HG03175 (cell line): ENCODE measurements at regions not wholly inside any gene's neighbourhood (a gene's known extent, or its start where the extent isn't known, plus 50 kb on each side); places are given as distances from the start of the nearest gene placed in this dataset.
"Not testable (repeated sequence)": the region's sequence is repeated elsewhere in the genome, so short reads cannot be mapped to it uniquely, and the experiment has no call there.

Source experiments
- ATAC-seq: cut with Tn5 transposase; IDR thresholded peaks from one replicate; pipeline ENCODE4 v1.9.1; 2021; ENCODE audit warnings: mild to moderate bottlenecking, moderate library complexity; ENCODE audit not compliant: unreplicated experiment

GRCh38 chr6:82118150-82118562 is 129.4 kb downstream of the IBTK start:
- ATAC-seq = no peak

- ATAC-seq = no peak
Measured at GRCh38 chr6:82114748-82115147, 132.8 kb downstream of the IBTK start.

- no peak for ATAC-seq
Measured at GRCh38 chr6:82113231-82113630, 134.3 kb downstream of the IBTK start.

- no peak for ATAC-seq
Measured at GRCh38 chr6:82111818-82112217, 135.7 kb downstream of the IBTK start.

GRCh38 chr6:82111114-82111513 is 136.4 kb downstream of the IBTK start:
- no peak for ATAC-seq

GRCh38 chr6:82103171-82103570 is 144.4 kb downstream of the IBTK start:
- not testable (repeated sequence) for ATAC-seq

- not testable (repeated sequence) for ATAC-seq
Measured at GRCh38 chr6:82101374-82102114, 146.0 kb downstream of the IBTK start.

- ATAC-seq = not testable (repeated sequence)
Measured at GRCh38 chr6:82100763-82101162, 146.8 kb downstream of the IBTK start.

- ATAC-seq = no peak
Measured at GRCh38 chr6:82097676-82098075, 149.9 kb downstream of the IBTK start.

- ATAC-seq = no peak
Measured at GRCh38 chr6:82095091-82095490, 152.5 kb downstream of the IBTK start.

- ATAC-seq = no peak
Measured at GRCh38 chr6:82094166-82094806, 153.3 kb downstream of the IBTK start.

- no peak for ATAC-seq
Measured at GRCh38 chr6:82088978-82089771, 158.4 kb downstream of the IBTK start.

- no peak for ATAC-seq
Measured at GRCh38 chr6:82086944-82087343, 160.6 kb downstream of the IBTK start.

GRCh38 chr6:82085701-82086100 is 161.8 kb downstream of the IBTK start:
- ATAC-seq = no peak

GRCh38 chr6:82084324-82084920 is 163.1 kb downstream of the IBTK start:
- ATAC-seq = no peak

GRCh38 chr6:82083646-82084045 is 163.9 kb downstream of the IBTK start:
- no peak for ATAC-seq

- no peak for ATAC-seq
Measured at GRCh38 chr6:82080767-82081166, 166.8 kb downstream of the IBTK start.

GRCh38 chr6:82078286-82078908 is 169.1 kb downstream of the IBTK start:
- ATAC-seq = no peak

GRCh38 chr6:82076916-82077315 is 170.6 kb downstream of the IBTK start:
- ATAC-seq = no peak

- ATAC-seq = no peak
Measured at GRCh38 chr6:82074556-82074955, 173.0 kb downstream of the IBTK start.

- no peak for ATAC-seq
Measured at GRCh38 chr6:82073484-82073883, 174.1 kb downstream of the IBTK start.
